Activated T-helper 1 cell treated with anti-CD3 and anti-CD28 coated beads, Interleukin-12 subunit alpha, Interleukin-12 subunit beta, Interleukin-2, Interleukin-4 antibody, amounts not matched to agents 30 ng/mL and 10 ng/mL and 1 ng/mL, durations not matched to agents 14 hours and 24 hours and 36 hours (primary cell): ENCODE measurements at regions not wholly inside any gene's neighbourhood (a gene's known extent, or its start where the extent isn't known, plus 50 kb on each side); places are given as distances from the start of the nearest gene placed in this dataset.

Source experiments
- DNase-seq: peaks from one replicate; pipeline ENCODE4 v3.0.0; 2021; ENCODE audit warnings: low spot score
- H3K27ac Mint-ChIP-seq: one replicate; pipeline ENCODE4 v1.8.0; 2021; ENCODE audit warnings: mild to moderate bottlenecking, mixed read lengths
- H3K27me3 Mint-ChIP-seq: one replicate; pipeline ENCODE4 v1.8.0; 2022; ENCODE audit warnings: mild to moderate bottlenecking, moderate library complexity, mixed read lengths; ENCODE audit not compliant: insufficient read depth
- H3K36me3 Mint-ChIP-seq: one replicate; pipeline ENCODE4 v1.8.0; 2021; ENCODE audit warnings: low read depth, mixed read lengths
- H3K4me1 Mint-ChIP-seq: one replicate; pipeline ENCODE4 v1.8.0; 2021; ENCODE audit warnings: low read depth, mixed read lengths
- H3K4me3 Mint-ChIP-seq: one replicate; pipeline ENCODE4 v1.8.0; 2021; ENCODE audit warnings: mild to moderate bottlenecking, moderate library complexity, mixed read lengths
- H3K9me3 Mint-ChIP-seq: one replicate; pipeline ENCODE4 v1.8.0; 2021; ENCODE audit warnings: mixed read lengths
- intact Hi-C: fragments of 100-400 bp; cut with micrococcal nuclease; formaldehyde crosslinking; loops from one replicate; pipeline ENCODE4 v1.15.1; 2024

DNA sequence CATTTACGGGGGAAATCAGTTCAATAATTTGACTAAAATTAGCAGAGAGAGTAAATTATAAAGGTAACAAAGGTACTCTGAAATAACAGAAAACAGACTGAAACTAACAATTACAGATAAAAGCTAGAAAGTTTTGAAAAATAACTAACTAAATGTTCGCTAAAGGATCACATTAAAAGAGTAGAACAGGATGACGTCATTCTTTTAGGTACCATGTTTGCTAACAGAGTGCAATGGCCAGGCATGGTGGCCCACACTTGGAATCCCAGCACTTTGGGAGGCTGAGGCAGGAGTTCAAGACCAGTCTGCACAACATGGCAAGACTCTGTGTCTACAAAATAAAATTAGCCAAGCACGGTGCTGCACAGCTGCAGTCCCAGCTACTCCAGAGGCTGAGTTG lies 212.3 kb upstream of the CDYL start:
- peaks cover 2% of the 10 kb centered on the region for H3K27me3 Mint-ChIP-seq
- no peak for DNase-seq
- intact Hi-C loops, result no loop called here

DNA sequence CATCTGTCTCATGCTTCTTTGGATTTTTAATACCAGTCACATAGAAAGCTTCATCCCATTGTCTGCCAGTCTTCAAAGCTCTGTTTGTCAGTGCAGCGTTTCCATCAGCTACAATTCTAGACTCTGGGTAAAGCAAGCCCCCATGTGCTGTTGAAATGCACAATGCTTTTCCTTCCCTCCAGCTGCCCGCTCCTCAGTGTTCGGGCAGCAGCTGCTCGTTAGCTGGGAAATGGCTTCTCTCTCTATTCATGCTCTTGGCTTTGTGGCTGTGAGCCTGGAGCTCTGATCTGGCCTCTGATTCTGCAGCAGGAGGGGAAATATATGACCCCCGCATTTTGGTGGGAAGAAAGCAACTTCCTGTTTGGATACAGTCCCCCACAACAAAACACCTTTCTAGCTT lies 213.0 kb upstream of the CDYL start:
- no peaks in the 10 kb centered on the region for H3K4me1 Mint-ChIP-seq
- no peak for DNase-seq
- intact Hi-C loops, result no loop called here
- peaks cover 2% of the 10 kb centered on the region for H3K27me3 Mint-ChIP-seq
- no peaks in the 10 kb centered on the region for H3K36me3 Mint-ChIP-seq
- no peaks in the 10 kb centered on the region for H3K9me3 Mint-ChIP-seq
- no peak overlapping the region for H3K4me3 Mint-ChIP-seq
- H3K27ac Mint-ChIP-seq, result no peak overlapping the region

More for the DNA sequence above, 212.3 kb upstream of the CDYL start:
- Mint-ChIP-seq H3K9me3 (no peaks in the 10 kb centered on the region), H3K27ac (no peak overlapping the region), H3K36me3 (no peaks in the 10 kb centered on the region), H3K4me3 (no peak overlapping the region), H3K4me1 (no peaks in the 10 kb centered on the region)

DNA sequence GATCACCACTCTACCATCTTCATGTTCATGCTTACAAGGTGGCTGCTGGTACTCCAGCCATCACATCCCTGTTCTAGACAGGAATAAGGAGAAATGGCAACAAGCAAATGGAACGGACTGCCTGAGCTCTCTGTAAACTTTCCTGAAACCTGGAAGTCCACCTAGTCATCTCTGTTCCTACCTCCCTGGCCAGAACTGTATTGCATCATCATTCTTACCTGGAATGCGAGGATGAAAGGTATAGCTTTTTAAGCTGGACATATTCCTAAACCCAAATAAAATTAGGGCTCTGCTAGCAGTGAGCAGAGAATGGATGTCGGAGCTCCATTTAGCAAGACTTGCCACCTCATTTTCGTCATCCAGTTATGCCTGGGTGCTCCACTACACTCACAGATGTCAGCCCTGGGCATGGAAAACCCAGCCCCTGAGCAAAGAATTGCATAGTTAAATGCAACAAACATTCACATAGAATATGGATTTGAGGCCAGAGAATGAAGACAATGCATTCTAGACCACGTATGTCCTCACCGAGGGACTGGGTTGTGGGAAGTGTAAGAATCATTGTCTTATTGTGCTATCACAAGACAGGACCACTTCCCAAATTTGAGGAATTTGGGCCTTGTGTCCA lies 214.3 kb upstream of the CDYL start:
- Mint-ChIP-seq H3K4me1 (no peaks in the 10 kb centered on the region), H3K4me3 (no peak overlapping the region)

DNA sequence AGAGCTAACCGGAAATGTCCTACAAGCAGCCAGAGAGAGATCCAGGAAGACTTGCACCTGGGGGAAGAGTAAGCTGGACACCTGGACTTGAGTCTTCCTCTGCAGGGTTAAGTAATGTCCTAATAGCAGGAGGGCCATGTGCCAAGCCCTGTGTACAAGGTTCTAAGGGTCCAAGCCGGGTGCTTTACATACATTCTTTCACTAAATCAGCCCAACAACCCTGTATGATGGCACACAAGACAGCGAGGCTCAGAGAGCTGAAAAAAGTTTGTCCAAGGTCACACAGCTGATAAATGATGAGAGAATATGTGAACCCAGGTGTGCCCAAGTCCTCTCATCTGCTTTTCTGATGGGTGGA lies 215.1 kb upstream of the CDYL start:
- no peak overlapping the region for H3K27ac Mint-ChIP-seq
- peaks cover 2% of the 10 kb centered on the region for H3K27me3 Mint-ChIP-seq
- DNase-seq, result no peak
- H3K4me1 Mint-ChIP-seq, result no peaks in the 10 kb centered on the region
- no peaks in the 10 kb centered on the region for H3K9me3 Mint-ChIP-seq
- intact Hi-C loops, result no loop called here
- no peak overlapping the region for H3K4me3 Mint-ChIP-seq
- no peaks in the 10 kb centered on the region for H3K36me3 Mint-ChIP-seq

More for the DNA sequence above, 214.3 kb upstream of the CDYL start:
- DNase-seq, result no peak
- Mint-ChIP-seq H3K27me3 (peaks cover 2% of the 10 kb centered on the region), H3K36me3 (no peaks in the 10 kb centered on the region), H3K27ac (no peak overlapping the region), H3K9me3 (no peaks in the 10 kb centered on the region)
- intact Hi-C loops, result no loop called here

DNA sequence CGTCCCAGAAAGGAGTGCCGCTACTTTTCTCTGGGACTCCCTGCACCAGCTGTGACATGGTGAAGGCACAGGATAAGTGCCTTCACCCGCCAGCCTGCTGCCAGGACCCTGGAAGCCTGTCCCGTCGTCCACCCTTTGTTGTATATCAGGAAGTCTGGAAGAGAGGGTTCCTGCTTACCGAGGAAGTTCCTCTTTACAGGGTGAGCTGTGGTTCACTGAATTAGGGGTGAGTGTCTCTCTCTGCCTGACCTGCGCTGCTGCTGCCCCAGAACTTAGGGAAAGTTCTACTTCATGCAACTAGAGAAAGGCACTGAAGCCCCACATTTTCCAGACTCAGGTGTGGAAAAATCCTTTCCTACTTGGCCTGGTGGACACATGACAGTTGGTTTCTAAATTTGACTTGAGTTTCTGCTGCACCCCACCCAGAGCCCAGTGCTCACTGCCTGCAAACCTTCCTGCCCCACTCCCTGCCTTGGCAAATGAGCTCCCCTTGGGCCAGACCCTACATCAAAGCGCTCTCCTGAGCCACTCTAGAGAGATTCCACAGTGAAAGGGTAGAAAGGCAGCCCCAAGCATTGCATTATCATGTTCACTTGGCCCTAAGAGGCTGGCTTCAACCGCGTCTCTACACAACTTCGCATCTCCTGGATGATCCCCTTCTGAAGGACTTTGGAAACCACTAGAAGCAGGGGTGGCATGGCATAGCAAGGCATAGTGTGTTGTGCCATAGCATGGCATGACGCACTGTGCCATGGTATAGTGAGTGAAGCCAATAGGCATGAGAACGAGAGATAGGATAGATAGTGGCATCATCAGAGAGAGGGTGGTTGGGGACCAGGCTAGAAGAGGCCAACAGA lies 215.8 kb upstream of the CDYL start:
- H3K27me3 Mint-ChIP-seq, result peaks cover 4% of the 10 kb centered on the region
- no peaks in the 10 kb centered on the region for H3K4me1 Mint-ChIP-seq
- intact Hi-C loops, result no loop called here
- DNase-seq, result no peak
- H3K4me3 Mint-ChIP-seq, result no peak overlapping the region
- no peaks in the 10 kb centered on the region for H3K9me3 Mint-ChIP-seq
- H3K36me3 Mint-ChIP-seq, result no peaks in the 10 kb centered on the region
- H3K27ac Mint-ChIP-seq, result no peak overlapping the region

DNA sequence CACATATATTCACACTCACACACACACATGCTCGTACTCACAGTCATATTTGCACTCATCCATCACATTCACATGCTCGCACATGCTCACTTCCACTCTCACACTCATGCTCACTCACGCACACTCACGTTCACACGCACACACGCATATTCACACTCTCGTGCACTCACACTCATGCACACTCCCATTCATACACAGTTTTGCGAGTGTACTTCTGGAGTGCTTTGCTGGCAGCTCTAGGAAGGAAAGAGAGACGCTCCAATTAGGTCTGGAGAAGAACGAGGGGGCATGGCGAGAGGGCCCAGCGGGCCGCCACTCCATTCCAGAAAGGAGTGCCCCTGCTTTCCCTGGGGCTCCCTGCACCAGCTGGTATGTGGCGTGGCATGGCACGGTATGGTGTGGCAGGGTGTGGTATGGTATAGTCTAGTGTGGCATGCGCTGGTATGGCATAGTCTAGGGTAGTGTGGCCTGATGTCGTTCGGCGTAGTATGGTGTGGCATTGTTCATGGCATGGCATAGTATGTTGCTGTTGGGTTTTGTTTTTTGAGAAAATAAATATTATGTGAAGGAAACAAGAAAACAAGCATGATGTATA lies 216.8 kb upstream of the CDYL start:
- H3K4me3 Mint-ChIP-seq, result no peak overlapping the region
- no peaks in the 10 kb centered on the region for H3K4me1 Mint-ChIP-seq
- no peak for DNase-seq
- no peaks in the 10 kb centered on the region for H3K36me3 Mint-ChIP-seq
- intact Hi-C loops, result no loop called here
- no peak overlapping the region for H3K27ac Mint-ChIP-seq
- no peaks in the 10 kb centered on the region for H3K9me3 Mint-ChIP-seq
- H3K27me3 Mint-ChIP-seq, result peaks cover 4% of the 10 kb centered on the region

DNA sequence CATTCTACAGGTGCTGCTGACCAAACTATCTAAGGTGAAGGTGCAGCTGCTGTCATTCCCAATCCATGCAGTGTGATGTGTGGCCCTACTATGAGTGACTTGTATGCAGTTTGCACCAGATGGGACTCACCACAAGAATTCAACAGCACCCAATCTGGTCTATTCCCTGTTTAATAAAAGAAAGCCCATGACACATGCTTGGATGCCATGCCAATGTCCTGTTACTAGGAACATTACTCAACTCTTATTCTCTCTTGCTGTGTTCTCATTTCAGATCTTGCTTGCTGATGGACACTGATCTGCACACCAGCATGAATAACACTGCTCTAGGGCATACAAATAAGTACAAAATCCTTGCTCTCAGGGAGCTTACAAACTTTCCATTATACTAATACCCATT lies 221.6 kb upstream of the CDYL start:
- peaks cover 4% of the 10 kb centered on the region for H3K27me3 Mint-ChIP-seq
- H3K27ac Mint-ChIP-seq, result no peak overlapping the region
- no peak for DNase-seq
- no peak overlapping the region for H3K4me3 Mint-ChIP-seq
- H3K9me3 Mint-ChIP-seq, result no peaks in the 10 kb centered on the region
- no peaks in the 10 kb centered on the region for H3K36me3 Mint-ChIP-seq
- intact Hi-C loops, result no loop called here
- H3K4me1 Mint-ChIP-seq, result no peaks in the 10 kb centered on the region

DNA sequence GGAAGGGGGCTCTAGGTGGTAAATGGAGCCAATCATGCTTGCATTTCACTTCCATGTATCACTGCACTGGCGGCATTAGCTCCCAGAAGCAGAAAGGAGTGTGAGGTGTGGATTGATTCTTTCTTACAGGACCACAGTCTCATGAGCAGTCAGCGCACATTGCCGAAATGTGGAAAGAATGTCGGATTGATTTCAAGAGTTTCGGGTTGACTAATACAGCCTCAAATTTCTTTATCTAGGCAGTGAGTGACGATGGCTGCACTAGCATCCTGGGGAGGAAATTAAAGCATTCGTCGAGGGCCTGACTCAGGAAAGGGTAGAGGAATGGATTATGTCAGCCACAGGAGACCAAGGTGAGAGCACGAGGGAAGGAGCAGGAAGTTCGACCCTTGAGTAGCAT lies 222.8 kb upstream of the CDYL start:
- Mint-ChIP-seq H3K36me3 (no peaks in the 10 kb centered on the region), H3K27ac (no peak overlapping the region), H3K4me1 (no peaks in the 10 kb centered on the region), H3K27me3 (peaks cover 4% of the 10 kb centered on the region), H3K4me3 (no peak overlapping the region), H3K9me3 (no peaks in the 10 kb centered on the region)
- DNase-seq, result no peak
- intact Hi-C loops, result no loop called here

DNA sequence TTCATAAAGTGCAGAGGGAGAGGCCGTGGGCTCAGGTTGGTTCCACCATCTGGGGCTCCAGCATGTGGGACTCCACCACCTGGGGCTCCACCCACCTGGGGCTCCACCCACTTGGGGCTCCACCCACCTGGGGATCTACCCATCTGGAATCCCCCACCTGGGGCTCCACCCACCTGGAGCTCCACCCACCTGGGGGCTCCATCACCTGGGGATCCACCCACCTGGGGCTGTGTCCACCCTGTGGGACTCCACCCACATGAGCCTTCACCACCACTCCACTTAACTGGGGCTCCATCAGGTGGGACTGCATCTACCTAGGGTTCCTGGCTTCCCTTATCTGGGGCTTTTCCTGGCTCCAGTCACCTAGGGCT lies 226.0 kb upstream of the CDYL start:
- Mint-ChIP-seq H3K4me1 (no peaks in the 10 kb centered on the region), H3K4me3 (no peak overlapping the region), H3K27me3 (peaks cover 2% of the 10 kb centered on the region), H3K27ac (no peak overlapping the region), H3K9me3 (no peaks in the 10 kb centered on the region), H3K36me3 (no peaks in the 10 kb centered on the region)
- intact Hi-C loops, result no loop called here
- no peak for DNase-seq

DNA sequence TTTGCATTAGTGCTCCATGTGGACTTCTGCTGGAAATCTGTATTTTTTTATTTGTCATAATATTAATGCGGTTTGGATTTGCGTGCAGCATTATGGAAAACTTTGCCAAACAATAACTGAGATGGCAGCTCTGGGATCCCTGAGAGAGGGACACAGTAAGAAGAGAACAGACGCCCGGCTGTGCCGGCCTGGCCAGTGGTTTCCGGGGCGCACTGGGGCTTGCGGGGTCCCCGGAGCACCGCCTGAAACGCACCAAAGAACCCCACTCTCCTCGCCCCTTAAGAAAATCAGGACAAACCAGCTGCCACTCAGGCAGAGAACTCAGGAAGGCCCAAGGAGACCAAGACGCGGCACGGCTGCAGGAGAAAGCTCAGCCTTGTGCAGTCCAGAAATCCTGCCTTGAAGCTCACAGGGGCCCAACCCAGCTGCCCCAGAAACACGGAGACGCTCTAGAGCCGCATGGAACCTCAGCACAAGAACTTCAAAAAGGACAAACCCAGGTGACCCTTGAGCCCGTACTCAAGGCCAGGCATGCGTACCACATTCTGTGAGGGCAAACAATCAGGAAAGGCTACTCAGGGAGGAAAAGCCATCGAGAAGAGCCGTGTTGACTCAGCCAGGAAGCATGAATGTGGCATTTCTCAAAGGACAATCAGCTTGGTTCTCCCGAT lies 226.5 kb upstream of the CDYL start:
- Mint-ChIP-seq H3K4me1 (no peaks in the 10 kb centered on the region), H3K9me3 (no peaks in the 10 kb centered on the region), H3K36me3 (no peaks in the 10 kb centered on the region), H3K27me3 (peaks cover 2% of the 10 kb centered on the region), H3K27ac (no peak overlapping the region), H3K4me3 (no peak overlapping the region)
- intact Hi-C loops, result no loop called here
- no peak for DNase-seq

DNA sequence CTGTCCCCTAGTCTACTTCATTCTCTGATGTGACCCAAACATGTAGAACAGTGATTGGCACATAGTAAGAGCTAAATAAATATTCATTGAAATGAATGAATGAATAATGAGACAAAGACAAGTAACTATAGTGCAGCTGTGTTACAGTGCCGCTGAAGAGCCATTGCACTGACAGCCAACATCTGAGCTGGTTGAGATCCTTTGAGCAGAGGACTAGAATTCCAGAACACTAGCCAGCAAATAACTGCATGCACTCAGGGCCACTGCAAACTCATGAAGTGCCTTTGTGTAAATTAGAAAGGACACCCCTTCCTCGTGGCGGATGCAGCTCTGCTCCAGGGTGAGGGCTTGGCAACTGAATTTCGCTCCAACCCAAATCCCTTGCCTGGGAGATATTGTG lies 230.3 kb upstream of the CDYL start:
- no peaks in the 10 kb centered on the region for H3K4me1 Mint-ChIP-seq
- H3K27ac Mint-ChIP-seq, result no peak overlapping the region
- no peaks in the 10 kb centered on the region for H3K36me3 Mint-ChIP-seq
- H3K4me3 Mint-ChIP-seq, result no peak overlapping the region
- DNase-seq, result no peak
- no peaks in the 10 kb centered on the region for H3K9me3 Mint-ChIP-seq
- peaks cover 5% of the 10 kb centered on the region for H3K27me3 Mint-ChIP-seq
- intact Hi-C loops, result no loop called here

DNA sequence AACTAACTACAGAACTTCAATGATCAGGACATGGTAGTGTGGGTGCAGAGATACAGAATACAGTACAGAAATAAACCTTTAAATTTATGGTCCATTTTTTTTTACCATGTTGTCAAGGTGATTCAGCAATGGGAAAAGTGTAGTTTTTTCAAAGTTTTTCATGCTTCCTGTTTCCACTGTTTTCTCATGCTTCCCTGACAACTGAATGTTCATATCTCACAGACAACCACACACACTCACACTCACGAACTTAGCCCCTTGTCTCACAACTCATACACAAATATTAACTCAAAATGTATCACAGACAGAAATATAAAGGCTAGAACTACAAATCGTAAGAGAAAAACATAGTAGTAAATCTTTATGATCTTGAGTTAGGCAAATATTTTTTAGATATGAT lies 232.6 kb upstream of the CDYL start:
- Mint-ChIP-seq H3K27ac (no peak overlapping the region), H3K36me3 (no peaks in the 10 kb centered on the region), H3K4me1 (no peaks in the 10 kb centered on the region), H3K4me3 (no peak overlapping the region), H3K9me3 (no peaks in the 10 kb centered on the region), H3K27me3 (peaks cover 5% of the 10 kb centered on the region)
- no peak for DNase-seq
- intact Hi-C loops, result no loop called here

DNA sequence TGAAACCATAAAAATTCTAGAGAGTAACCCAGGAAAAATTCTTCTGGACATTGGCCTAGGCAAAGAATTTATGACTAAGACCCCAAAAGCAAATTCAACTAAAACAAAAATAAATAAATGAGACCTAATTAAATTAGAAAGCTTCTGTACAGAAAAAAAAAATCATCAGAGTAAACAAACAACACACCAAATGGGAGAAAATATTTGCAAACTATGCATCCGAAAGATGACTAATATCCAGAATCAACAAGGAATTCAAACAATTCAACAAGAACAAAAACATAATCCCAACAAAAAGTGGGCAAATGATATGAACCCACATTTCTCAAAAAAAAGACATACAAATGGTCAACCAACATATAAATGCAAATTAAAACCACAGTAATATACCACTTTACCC lies 242.6 kb upstream of the CDYL start:
- H3K27me3 Mint-ChIP-seq, result peaks cover 10% of the 10 kb centered on the region
- peaks cover 4% of the 10 kb centered on the region for H3K9me3 Mint-ChIP-seq
- intact Hi-C loops, result no loop called here
- no peaks in the 10 kb centered on the region for H3K4me1 Mint-ChIP-seq
- DNase-seq, result no peak
- no peak overlapping the region for H3K4me3 Mint-ChIP-seq
- H3K36me3 Mint-ChIP-seq, result no peaks in the 10 kb centered on the region
- no peak overlapping the region for H3K27ac Mint-ChIP-seq
